Heart right ventricle (tissue), 16 donors: ENCODE measurements at regions not wholly inside any gene's neighbourhood (a gene's known extent, or its start where the extent isn't known, plus 50 kb on each side); places are given as distances from the start of the nearest gene placed in this dataset.

Experiments
- ATAC-seq, 8 donors: fragments of 200-7000 bp; cut with Tn5 transposase; one replicate each; pipeline ENCODE4 v1.9.1; 2020; ENCODE audit warnings: mild to moderate bottlenecking in 8 of 8, moderate library complexity in 8 of 8, moderate number of reproducible peaks in 1 of 8
- DNase-seq, 2 donors: peaks; one replicate each; pipeline ENCODE4 v3.0.0-alpha.2; 2020
- H3K27ac ChIP-seq, 10 donors: fragments of 200-600 bp; sonication (generic) in 2 of 10; one replicate each; pipeline versions ENCODE4 v1.5.0 to v1.8.0; 2020 to 2022; ENCODE audit warnings: mild to moderate bottlenecking in 3 of 10
- H3K27me3 ChIP-seq, 7 donors: fragments of 200-600 bp; one replicate each; pipeline ENCODE4 v1.8.0; 2021 to 2022; ENCODE audit warnings: mild to moderate bottlenecking in 2 of 7
- H3K36me3 ChIP-seq, 9 donors: fragments of 200-600 bp; sonication (generic) in 1 of 9; one replicate each; pipeline versions ENCODE4 v1.5.0 to v1.8.0; 2020 to 2022; ENCODE audit warnings: mild to moderate bottlenecking in 2 of 9
- H3K4me1 ChIP-seq, 9 donors: fragments of 200-600 bp; sonication (generic) in 1 of 9; one replicate each; pipeline versions ENCODE4 v1.5.0 to v1.8.0; 2020 to 2022; ENCODE audit warnings: mild to moderate bottlenecking in 4 of 9
- H3K4me3 ChIP-seq, 10 donors: fragments of 200-600 bp; sonication (generic) in 2 of 10; one replicate each; pipeline versions ENCODE4 v1.5.0 to v1.8.0; 2020 to 2022; ENCODE audit warnings: mild to moderate bottlenecking in 7 of 10, moderate library complexity in 2 of 10
- H3K9me3 ChIP-seq, 11 donors: fragments of 200-600 bp in 10 of 11; sonication (generic) in 2 of 11; one replicate each; pipeline versions ENCODE4 v1.5.0 to v1.8.0; 2013 to 2022; ENCODE audit warnings: mild to moderate bottlenecking in 2 of 11, control low read depth in 1 of 11, moderate library complexity in 1 of 11
- WGBS, 2 donors: extraction: QIAGEN DNeasy Blood & Tissue Kit; methylation state at CpG; one replicate each; pipeline ENCODE4 v1.1.7; 2013; ENCODE audit warnings: inconsistent platforms in 1 of 2; 5-methylcytosine and 5-hydroxymethylcytosine counted together
- intact Hi-C, 10 donors: fragments of 100-400 bp; cut with DNase I; formaldehyde crosslinking; loops; one replicate each; pipeline versions ENCODE4 v1.11.1 to v1.14.2; 2022
- TF ChIP-seq, protein P1 (sequence below), 9 donors: fragments of 200-600 bp; sonication (generic) in 2 of 9; IDR thresholded peaks; one replicate each; pipeline versions ENCODE4 v1.5.0 to v1.8.0; 2021 to 2022; ENCODE audit warnings: antibody characterized with exemption in 9 of 9, mild to moderate bottlenecking in 5 of 9, moderate library complexity in 1 of 9
- donor health status: Arrhythmogenic right ventricular cardiomyopathy.
- donor health status: ischemic (EF 13 %, LVEDD 7.1; RV severe dilation, severe dysfunction).
- donor health status: healthy with polysubstance abuse.
- donor health status: DM: no; HTN: yes; CAD: no.
- donor health status: DM: no; HTN: no; CAD: no.
- donor health status: ischemic (EF 25% LVEDD 6.9; RV normal size, moderate dysfunction).
- donor health status: ischemic (EF 25% LVEDD 5.7; RV mildly dilated, moderate dysfunction).
- donor health status: healthy.
- donor health status: DM: yes; HTN: yes; CAD: no.
- donor health status: Ischemic cardiomyopathy.
- donor health status: ischemic (EF 35%, LVEDD 5.7; RV mildly dilated, moderate dysfunction).
- donor health status: nonischemic (EF 11% LVEDD 7.7; RV severe dilation, severe dysfunction).
- donor health status: DM: yes; HTN: yes; CAD: no.
- donor health status: PGD.
- donor health status: ischemic (EF 29% LVEDD 5.4; RV normal size, mild dysfunction).
- donor health status: nonischemic (EF 23%, LVEDD 6.1; RV moderate dilation, normal function).

DNA sequence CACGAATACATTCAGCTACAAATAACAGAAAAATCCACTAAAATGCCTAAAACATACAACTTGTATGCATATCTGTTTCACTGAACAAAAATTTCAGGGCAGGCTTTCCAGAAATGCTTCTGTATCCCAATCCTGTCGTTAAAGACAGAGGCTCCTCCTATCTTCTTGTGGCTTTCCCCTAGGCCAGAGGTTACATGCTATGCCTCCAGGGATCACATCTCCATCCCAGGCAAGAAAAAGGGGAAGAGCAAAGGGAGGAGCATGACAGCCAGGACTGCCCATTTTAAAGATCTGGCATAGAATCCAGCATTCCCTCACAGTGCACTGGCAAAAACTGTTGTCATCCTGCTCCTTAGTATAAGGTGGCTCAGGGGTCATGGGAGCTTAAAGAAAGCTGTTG lies 268.7 kb upstream of the SETBP1 start:
- 54 to 67% methylated on average over 2 of the region's 2 CpGs for WGBS, 2 donors
- Histone ChIP-seq H3K36me3 (no peaks in the 10 kb centered on the region), H3K27ac (no peak overlapping the region), H3K4me1 (no peaks in the 10 kb centered on the region), H3K27me3 (no peaks in the 10 kb centered on the region), H3K4me3 (no peak overlapping the region), H3K9me3 (peaks cover 0 to 13% (median 0%) of the 10 kb centered on the region in 11 donors)
- intact Hi-C loops = no loop called here
- ATAC-seq (no peak), DNase-seq (no peak)
- TF ChIP-seq, protein P1, sequence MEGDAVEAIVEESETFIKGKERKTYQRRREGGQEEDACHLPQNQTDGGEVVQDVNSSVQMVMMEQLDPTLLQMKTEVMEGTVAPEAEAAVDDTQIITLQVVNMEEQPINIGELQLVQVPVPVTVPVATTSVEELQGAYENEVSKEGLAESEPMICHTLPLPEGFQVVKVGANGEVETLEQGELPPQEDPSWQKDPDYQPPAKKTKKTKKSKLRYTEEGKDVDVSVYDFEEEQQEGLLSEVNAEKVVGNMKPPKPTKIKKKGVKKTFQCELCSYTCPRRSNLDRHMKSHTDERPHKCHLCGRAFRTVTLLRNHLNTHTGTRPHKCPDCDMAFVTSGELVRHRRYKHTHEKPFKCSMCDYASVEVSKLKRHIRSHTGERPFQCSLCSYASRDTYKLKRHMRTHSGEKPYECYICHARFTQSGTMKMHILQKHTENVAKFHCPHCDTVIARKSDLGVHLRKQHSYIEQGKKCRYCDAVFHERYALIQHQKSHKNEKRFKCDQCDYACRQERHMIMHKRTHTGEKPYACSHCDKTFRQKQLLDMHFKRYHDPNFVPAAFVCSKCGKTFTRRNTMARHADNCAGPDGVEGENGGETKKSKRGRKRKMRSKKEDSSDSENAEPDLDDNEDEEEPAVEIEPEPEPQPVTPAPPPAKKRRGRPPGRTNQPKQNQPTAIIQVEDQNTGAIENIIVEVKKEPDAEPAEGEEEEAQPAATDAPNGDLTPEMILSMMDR (IDR thresholded peaks at IDR 0.05) = no peak

DNA sequence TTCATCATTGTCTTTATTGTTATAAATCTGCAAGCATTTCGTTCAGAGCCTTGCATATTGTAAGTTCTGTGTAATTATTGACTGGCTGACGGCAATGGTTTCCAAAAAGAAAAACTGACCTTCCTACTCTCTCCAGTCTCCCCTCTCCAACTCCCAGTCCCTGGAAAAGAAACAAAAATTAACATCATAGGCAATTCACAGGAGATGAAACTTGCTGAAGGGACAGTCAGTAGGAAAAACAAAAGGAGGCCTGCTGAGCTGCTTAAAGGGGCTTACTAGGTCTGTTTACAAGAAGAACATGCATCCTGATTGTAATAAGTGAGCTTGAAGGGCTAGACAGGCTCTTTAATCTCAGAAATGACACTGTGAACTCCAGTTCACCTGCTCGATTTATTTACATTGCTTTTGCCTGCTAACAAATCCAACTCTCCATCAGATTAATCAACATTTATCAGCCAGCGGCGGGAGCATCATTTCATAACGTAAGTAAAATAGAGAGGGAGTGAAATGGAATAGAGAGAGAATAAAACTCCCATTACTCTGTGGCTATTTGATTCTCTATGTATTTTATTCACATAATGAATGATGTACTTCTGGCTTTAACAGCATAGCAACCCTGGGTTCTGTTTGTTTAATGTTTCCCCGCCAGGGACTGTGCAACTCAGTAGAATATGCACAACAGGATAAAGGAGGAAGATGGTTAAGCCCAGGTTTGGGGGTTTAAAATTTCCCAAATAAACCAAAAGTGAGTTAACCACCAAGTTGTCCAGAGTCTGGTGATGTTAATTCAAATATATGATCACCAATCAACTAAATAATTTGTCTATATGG lies 256.7 kb upstream of the SETBP1 start:
- intact Hi-C loops = no loop called here
- Histone ChIP-seq H3K36me3 (no peaks in the 10 kb centered on the region), H3K27me3 (no peaks in the 10 kb centered on the region), H3K27ac (no peak overlapping the region), H3K4me3 (no peak overlapping the region), H3K9me3 (peaks cover 0 to 35% (median 5%) of the 10 kb centered on the region in 11 donors), H3K4me1 (peaks cover 0 to 4% (median 0%) of the 10 kb centered on the region in 9 donors)
- WGBS, 2 donors = 75 to 80% methylated on average over 7 of the region's 7 CpGs
- TF ChIP-seq, protein P1 (IDR thresholded peaks at IDR 0.05) = no peak
- DNase-seq (no peak), ATAC-seq (no peak)

- intact Hi-C loops = no loop called here
- H3K36me3 ChIP-seq = no peaks in the 10 kb centered on the region
- DNase-seq = no peak
- TF ChIP-seq, protein P1 (IDR thresholded peaks at IDR 0.05) = no peak
- H3K9me3 ChIP-seq = peaks cover 0 to 29% (median 5%) of the 10 kb centered on the region in 11 donors
- WGBS, 2 donors = 74 to 84% methylated on average over 2 of the region's 2 CpGs
- H3K27ac ChIP-seq = no peak overlapping the region
- H3K4me1 ChIP-seq = peaks cover 0 to 4% (median 0%) of the 10 kb centered on the region in 9 donors
- ATAC-seq = no peak
- H3K27me3 ChIP-seq = no peaks in the 10 kb centered on the region
- H3K4me3 ChIP-seq = no peak overlapping the region
Measured at GRCh38 chr18:44424645-44425035, 256.0 kb upstream of the SETBP1 start.

GRCh38 chr18:44425161-44425560 lies 255.5 kb upstream of the SETBP1 start:
- TF ChIP-seq, protein P1 (IDR thresholded peaks at IDR 0.05) = no peak
- ATAC-seq (no peak), DNase-seq (no peak)
- no peaks in the 10 kb centered on the region for H3K27me3 ChIP-seq
- no peaks in the 10 kb centered on the region for H3K36me3 ChIP-seq
- peaks cover 0 to 28% (median 5%) of the 10 kb centered on the region in 11 donors for H3K9me3 ChIP-seq
- intact Hi-C loops = no loop called here
- H3K27ac ChIP-seq = no peak overlapping the region
- peaks cover 0 to 4% (median 0%) of the 10 kb centered on the region in 9 donors for H3K4me1 ChIP-seq
- H3K4me3 ChIP-seq = no peak overlapping the region
- WGBS, 2 donors = 52 to 56% methylated on average over 2 of the region's 2 CpGs
